HEK293T (cell line): ENCODE measurements at regions not wholly inside any gene's neighbourhood (a gene's known extent, or its start where the extent isn't known, plus 50 kb on each side); places are given as distances from the start of the nearest gene placed in this dataset.

ENCODE experiments used
- CTCF ChIA-PET: fragments of 350-600 bp; formaldehyde crosslinking; extraction: SDS; loops from one replicate; lab custom pipeline; 2021; ENCODE audit warnings: antibody characterized with exemption, inconsistent platforms; lab: Yijun Ruan, JAX
- POLR2A ChIA-PET: fragments of 350-600 bp; formaldehyde crosslinking; extraction: SDS; loops from one replicate; lab custom pipeline; 2020; ENCODE audit warnings: antibody characterized with exemption, inconsistent platforms; lab: Yijun Ruan, JAX
- DNase-seq: peaks from one replicate; pipeline ENCODE4 v3.0.0; 2012; ENCODE audit warnings: mixed read lengths; ENCODE audit errors: extremely low spot score
- ARNT ChIP-seq: fragments of 450-650 bp; IDR thresholded peaks from 2 replicates; pipeline ENCODE4 v1.6.1; 2017; ENCODE audit warnings: mild to moderate bottlenecking
- BHLHE40 ChIP-seq: fragments of 450-650 bp; IDR thresholded peaks from 2 replicates; pipeline ENCODE4 v1.6.1; 2016; ENCODE audit warnings: mild to moderate bottlenecking, moderate library complexity, borderline replicate concordance
- CTBP1 ChIP-seq: fragments of 450-650 bp; IDR thresholded peaks from 2 replicates; pipeline ENCODE4 v1.6.1; 2016; ENCODE audit warnings: borderline replicate concordance
- ELF4 ChIP-seq: fragments of 450-650 bp; IDR thresholded peaks from 2 replicates; pipeline ENCODE4 v1.6.1; 2017; ENCODE audit warnings: antibody characterized with exemption
- FOXA1 ChIP-seq: fragments of 450-650 bp; IDR thresholded peaks from 2 replicates; pipeline ENCODE4 v1.6.1; 2016; ENCODE audit warnings: mild to moderate bottlenecking
- FOXK2 ChIP-seq: fragments of 450-650 bp; IDR thresholded peaks from 2 replicates; pipeline ENCODE4 v1.6.1; 2016; ENCODE audit warnings: mild to moderate bottlenecking
- FOXM1 ChIP-seq: fragments of 450-650 bp; IDR thresholded peaks from 2 replicates; pipeline ENCODE4 v1.6.1; 2017; ENCODE audit warnings: mild to moderate bottlenecking, borderline replicate concordance
- HDGF ChIP-seq: fragments of 450-650 bp; IDR thresholded peaks from 2 replicates; pipeline ENCODE4 v1.6.1; 2017; ENCODE audit warnings: antibody characterized with exemption, borderline replicate concordance
- L3MBTL2 ChIP-seq: fragments of 450-650 bp; conservative IDR thresholded peaks from 2 replicates; pipeline ENCODE4 v1.6.1; 2016; ENCODE audit warnings: mild to moderate bottlenecking
- LEF1 ChIP-seq: fragments of 450-650 bp; IDR thresholded peaks from 2 replicates; pipeline ENCODE4 v1.6.1; 2017; ENCODE audit warnings: mild to moderate bottlenecking, borderline replicate concordance
- NFRKB ChIP-seq: fragments of 450-650 bp; IDR thresholded peaks from 2 replicates; pipeline ENCODE4 v1.6.1; 2016; ENCODE audit warnings: mild to moderate bottlenecking, moderate library complexity
- PKNOX1 ChIP-seq: fragments of 450-650 bp; IDR thresholded peaks from 2 replicates; pipeline ENCODE4 v1.6.1; 2016
- SP1 ChIP-seq: fragments of 450-650 bp; IDR thresholded peaks from 2 replicates; pipeline ENCODE4 v1.6.1; 2017
- SUZ12 ChIP-seq: fragments of 450-650 bp; IDR thresholded peaks from 2 replicates; pipeline ENCODE4 v1.6.1; 2016; ENCODE audit warnings: mild to moderate bottlenecking
- TARDBP ChIP-seq: fragments of 450-650 bp; IDR thresholded peaks from 2 replicates; pipeline ENCODE4 v1.6.1; 2016
- ZNF384 ChIP-seq: fragments of 450-650 bp; IDR thresholded peaks from 2 replicates; pipeline ENCODE4 v1.6.1; 2016

GRCh38 chr9:113796646-113797426 is 79.3 kb upstream of the ZNF618 start:
- no peak for TF ChIP-seq LEF1
- no peak for DNase-seq
- ChIA-PET POLR2A (no interaction called here), CTCF (no interaction called here)

GRCh38 chr9:113798062-113799030 is 77.8 kb upstream of the ZNF618 start:
- CTCF ChIA-PET: no interaction called here
- no peak for TF ChIP-seq FOXA1
- no peak for TF ChIP-seq ZNF384
- no peak for TF ChIP-seq FOXK2
- no peak for TF ChIP-seq SP1
- TF ChIP-seq ELF4: no peak
- TF ChIP-seq LEF1: no peak
- no peak for TF ChIP-seq HDGF
- no peak for TF ChIP-seq CTBP1
- TF ChIP-seq SUZ12: no peak
- no peak for TF ChIP-seq L3MBTL2
- TF ChIP-seq FOXM1: no peak
- no peak for TF ChIP-seq TARDBP
- TF ChIP-seq PKNOX1: no peak
- no peak for TF ChIP-seq ARNT
- no peak for TF ChIP-seq NFRKB
- no peak for TF ChIP-seq BHLHE40
- POLR2A ChIA-PET: no interaction called here
- DNase-seq: no peak

- no peak for DNase-seq
- CTCF ChIA-PET: interaction anchor here (0.7 kb wide), 1 partner anchor 1199 kb away, joined by 3 read pairs; no protein-coding TSS in a partner anchor
- TF ChIP-seq SUZ12 (no peak), ARNT (no peak), L3MBTL2 (no peak), PKNOX1 (no peak), CTBP1 (no peak), FOXA1 (no peak), ZNF384 (no peak), SP1 (no peak), TARDBP (no peak), HDGF (no peak), NFRKB (no peak), LEF1 (no peak), ELF4 (no peak), BHLHE40 (no peak)
- POLR2A ChIA-PET: no interaction called here
Measured at GRCh38 chr9:113800276-113800675, 75.8 kb upstream of the ZNF618 start.

- POLR2A ChIA-PET: no interaction called here
- DNase-seq: no peak
- TF ChIP-seq CTBP1: no peak
- TF ChIP-seq BHLHE40: no peak
- TF ChIP-seq PKNOX1: no peak
- no peak for TF ChIP-seq SP1
Measured at GRCh38 chr9:113803811-113804589, 72.1 kb upstream of the ZNF618 start.

GRCh38 chr9:113805486-113806132 is 70.5 kb upstream of the ZNF618 start:
- POLR2A ChIA-PET: no interaction called here
- no peak for DNase-seq
- TF ChIP-seq ZNF384 (no peak), ARNT (no peak), FOXM1 (no peak), HDGF (no peak), TARDBP (no peak), SP1 (no peak), ELF4 (no peak), NFRKB (no peak), SUZ12 (no peak), BHLHE40 (no peak), FOXA1 (no peak), CTBP1 (no peak)
- CTCF ChIA-PET: no interaction called here

More at GRCh38 chr9:113803811-113804589, 72.1 kb upstream of the ZNF618 start:
- CTCF ChIA-PET: no interaction called here
